ENCODE measurements at regions not wholly inside any gene's neighbourhood (a gene's known extent, or its start where the extent isn't known, plus 50 kb on each side); places are given as distances from the start of the nearest gene placed in this dataset.
"Not testable (repeated sequence)": the region's sequence is repeated elsewhere in the genome, so short reads cannot be mapped to it uniquely, and the experiment has no call there.

DNA sequence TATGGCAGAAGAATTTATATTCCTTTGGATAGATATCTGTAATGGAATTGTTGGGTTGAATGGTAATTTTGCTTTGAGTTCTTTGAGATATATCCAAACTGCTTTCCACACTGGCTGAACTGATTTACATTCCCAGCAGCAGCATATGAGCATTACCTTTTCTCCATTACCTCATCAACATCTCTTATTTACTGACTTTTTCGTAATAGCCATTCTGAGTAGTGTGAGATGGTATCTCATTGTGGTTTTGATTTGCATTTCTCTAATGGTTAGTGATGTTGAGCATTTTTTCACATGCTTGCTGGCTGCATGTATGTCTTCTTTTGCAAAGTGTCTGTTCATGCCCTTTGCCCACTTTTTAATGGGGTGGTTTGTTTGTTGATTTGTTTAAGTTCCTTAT lies 404.5 kb downstream of the SUCLG1 start:
- not testable (repeated sequence) for DNase-seq

- no peak for DNase-seq
Measured at GRCh38 chr2:84052913-84053312, 406.2 kb downstream of the SUCLG1 start.

DNA sequence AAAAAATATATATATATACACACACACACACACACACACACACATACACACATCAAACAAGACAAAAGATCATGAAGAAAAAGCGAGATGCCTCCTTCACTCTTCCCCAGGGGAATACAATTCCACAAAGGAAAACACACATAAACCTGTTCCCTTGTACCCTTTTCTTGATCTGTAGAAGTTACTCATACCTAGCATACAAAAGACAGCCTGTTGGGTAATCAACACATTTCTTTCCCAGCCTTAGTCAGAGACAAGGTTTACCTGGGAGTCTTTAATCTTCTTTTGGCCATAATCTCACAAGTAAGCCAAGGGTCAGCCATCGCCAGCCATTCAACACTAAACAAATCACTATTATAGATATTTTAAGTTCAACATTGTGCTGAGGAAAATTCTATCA lies 407.0 kb downstream of the SUCLG1 start:
- DNase-seq = no peak

- no peak for DNase-seq
Measured at GRCh38 chr2:84048964-84049363, 410.1 kb downstream of the SUCLG1 start.

- no peak for DNase-seq
Measured at GRCh38 chr2:84041506-84041905, 417.6 kb downstream of the SUCLG1 start.

DNA sequence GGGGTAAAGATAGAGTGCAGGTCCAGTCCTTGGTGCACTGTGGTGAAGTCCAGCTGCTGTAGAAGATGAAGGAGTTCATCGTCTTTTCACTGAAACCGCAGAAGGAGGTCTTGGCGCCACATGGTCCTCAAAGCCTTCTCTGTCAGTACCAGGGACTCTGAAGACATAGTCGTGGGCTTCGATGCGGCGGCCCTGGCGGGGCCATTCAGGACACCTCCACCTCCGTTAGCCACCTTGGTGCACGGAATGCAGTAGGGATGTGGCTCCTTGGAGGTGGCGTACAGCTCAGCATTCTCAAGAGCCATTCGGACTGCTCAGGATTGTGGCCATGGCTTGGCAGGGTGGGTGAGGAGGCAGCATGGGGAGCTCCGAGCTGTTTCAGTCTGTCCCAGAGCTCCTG lies 418.8 kb downstream of the SUCLG1 start:
- no peak for DNase-seq

DNA sequence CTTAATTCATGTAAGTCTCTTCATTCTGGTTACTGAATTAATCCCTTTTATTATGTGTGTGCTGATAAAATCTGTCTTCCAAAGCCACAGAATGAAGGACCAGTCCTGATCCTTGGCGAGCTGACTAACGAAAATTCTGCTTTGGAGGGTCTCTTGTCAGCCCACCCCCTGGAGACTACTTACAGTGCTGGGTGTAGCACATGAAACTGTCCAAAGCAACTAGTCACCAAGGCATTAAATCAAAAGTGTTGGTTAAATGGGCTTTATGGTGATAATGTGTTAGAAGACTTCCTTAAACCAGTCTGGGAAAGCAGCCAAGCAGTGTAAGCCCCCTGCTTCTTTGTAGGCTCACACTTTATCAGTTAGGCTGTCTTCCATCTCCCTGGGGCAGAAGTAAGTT lies 420.2 kb downstream of the SUCLG1 start:
- DNase-seq = no peak

DNA sequence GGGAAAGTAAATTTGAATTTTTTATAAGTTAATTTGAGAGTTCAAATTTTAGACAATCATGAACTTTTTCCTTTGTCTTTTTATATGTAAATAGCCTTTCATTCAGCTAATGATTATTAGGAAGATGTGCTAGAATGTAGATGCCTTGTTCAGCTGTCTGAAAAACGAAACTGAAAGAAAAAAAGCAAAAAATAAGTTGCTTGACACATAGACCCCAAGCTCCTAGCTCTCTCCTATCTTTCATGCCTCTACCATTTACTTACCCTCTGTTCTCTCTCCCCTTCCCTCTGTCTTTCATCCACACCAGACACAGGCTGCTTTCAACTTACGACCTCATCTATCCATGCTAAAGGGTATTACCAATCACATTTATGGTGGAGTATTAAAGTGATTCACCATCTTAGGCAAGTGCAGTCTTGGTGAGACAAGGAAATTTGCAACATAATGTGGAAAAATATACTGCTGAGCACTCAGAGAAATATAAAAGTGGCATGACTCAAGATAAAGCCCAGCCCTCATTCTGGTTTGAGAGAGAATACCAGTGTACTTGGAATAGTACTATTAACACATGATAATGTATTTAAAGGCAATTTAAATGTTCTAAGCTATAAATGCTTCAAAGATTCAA lies 425.6 kb downstream of the SUCLG1 start:
- no peak for DNase-seq

- DNase-seq = no peak
Measured at GRCh38 chr2:84031312-84032050, 427.6 kb downstream of the SUCLG1 start.

GRCh38 chr2:84029903-84030575 lies 429.0 kb downstream of the SUCLG1 start:
- no peak for DNase-seq

GRCh38 chr2:84026818-84027217 lies 432.3 kb downstream of the SUCLG1 start:
- no peak for DNase-seq

- peak in 3 of 58 donors; percentile 1 for DNase-seq
Measured at GRCh38 chr2:84022810-84023431, 436.2 kb downstream of the SUCLG1 start.

GRCh38 chr2:84017010-84017409 lies 442.1 kb downstream of the SUCLG1 start:
- no peak for DNase-seq

GRCh38 chr2:84016183-84016582 lies 442.9 kb downstream of the SUCLG1 start:
- no peak for DNase-seq

- no peak for DNase-seq
Measured at GRCh38 chr2:83997889-83998288, 461.2 kb downstream of the SUCLG1 start.

DNA sequence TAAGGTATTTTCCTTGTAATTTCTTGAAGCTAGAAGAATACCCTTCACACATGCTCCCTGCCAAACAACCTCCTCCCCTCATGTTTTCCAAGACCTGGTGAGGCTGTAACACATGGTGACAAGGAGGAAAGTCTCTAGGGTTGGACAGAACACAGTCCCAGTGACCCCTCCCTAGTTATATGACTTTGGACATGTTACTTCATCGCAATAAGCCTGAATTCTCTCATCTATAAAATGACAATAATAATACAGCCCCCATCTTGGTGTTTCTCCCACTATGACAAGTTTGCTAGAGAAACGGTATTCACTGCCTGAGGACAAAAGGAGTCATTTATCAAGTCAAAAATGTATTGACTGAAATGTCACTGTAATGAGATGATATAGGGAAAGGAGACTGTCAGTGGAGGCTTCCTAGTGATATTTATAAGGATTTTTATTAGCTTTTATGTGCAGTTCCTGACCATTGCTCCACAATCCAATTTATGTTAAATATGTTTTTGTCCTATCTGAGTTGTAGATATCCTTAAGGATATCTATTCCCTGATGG lies 464.4 kb downstream of the SUCLG1 start:
- no peak for DNase-seq

DNA sequence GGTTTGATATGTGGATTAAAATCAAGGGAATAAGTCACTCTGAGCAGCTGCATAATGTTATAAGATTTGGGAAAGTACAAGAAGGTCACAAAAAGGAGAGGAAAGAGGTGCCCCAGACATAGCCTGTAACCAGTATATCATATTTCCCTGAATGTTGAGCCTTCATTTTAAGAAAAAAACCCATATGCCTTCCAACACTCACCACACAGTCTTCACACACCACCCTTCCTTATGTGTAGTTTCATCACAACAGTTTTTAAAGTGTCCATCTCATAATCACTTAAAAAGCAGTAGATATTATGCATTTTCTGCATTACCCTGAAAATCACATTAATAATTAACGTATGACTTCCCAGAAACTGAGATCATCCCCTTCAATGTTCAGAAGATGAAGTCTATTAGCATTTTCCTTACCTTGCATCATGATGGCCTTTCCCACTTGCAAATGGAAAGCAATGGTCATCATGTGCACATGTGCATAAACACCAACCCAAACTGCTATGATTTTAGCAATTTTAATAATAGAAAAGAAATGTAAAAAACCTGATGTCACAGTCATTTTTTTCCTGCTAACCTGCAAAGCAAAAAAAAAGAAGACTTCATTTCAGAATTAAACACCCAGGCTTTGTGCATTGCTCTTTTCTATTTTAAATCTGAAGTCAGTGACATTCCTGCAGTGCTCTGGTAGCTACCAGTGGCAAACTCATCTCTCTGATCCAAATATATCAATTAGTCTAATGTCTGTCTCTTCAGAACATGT lies 465.0 kb downstream of the SUCLG1 start:
- no peak for DNase-seq

DNA sequence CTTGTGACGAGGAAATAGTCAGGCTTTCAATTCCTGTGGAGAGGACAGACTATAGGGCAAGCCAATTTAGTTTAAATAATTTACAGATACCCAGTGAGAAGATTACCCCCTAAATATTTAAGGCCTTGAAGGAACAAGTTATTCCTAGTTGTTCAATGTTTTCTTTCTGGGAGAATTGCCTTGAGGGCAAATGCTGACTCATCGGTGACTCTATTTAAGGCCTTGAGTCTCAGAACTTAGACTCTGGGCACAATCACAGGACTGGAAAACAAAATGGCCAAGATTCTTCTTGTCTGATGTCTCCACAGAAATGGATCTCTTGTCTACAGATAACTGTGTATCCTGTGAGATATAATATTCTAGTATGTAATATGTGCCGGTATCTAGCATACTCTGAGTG lies 467.1 kb downstream of the SUCLG1 start:
- no peak for DNase-seq

GRCh38 chr2:83990636-83991035 lies 468.4 kb downstream of the SUCLG1 start:
- DNase-seq = no peak

DNA sequence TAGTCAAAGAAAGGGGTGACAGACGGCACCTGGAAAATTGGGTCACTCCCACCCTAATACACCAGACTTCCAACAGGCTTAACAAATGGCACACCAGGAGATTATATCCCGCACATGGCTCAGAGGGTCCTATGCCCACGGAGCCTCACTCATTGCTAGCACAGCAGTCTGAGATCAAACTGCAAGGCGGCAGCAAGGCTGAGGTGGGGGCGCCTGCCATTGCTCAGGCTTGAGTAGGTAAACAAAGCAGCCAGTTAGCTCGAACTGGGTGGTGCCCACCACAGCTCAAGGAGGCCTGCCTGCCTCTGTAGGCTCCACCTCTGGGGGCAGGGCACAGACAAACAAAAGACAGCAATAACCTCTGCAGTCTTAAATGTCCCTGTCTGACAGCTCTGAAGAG lies 482.5 kb downstream of the SUCLG1 start:
- DNase-seq = not testable (repeated sequence)

GRCh38 chr2:83972128-83972527 lies 487.0 kb downstream of the SUCLG1 start:
- DNase-seq = no peak

Data from anterior cingulate cortex (tissue), 58 donors.